Mesendoderm (in vitro differentiated cells): ENCODE measurements at regions not wholly inside any gene's neighbourhood (a gene's known extent, or its start where the extent isn't known, plus 50 kb on each side); places are given as distances from the start of the nearest gene placed in this dataset.
A peak's percentile ranks its signal among the peaks of the same experiment; 100 is the strongest.

ENCODE experiments used
- DNase-seq: peaks from one replicate; pipeline ENCODE4 v3.0.0; 2013
- H2AK5ac ChIP-seq: 2 replicates; pipeline ENCODE4 v1.6.1; 2013; ENCODE audit warnings: low read length, inconsistent platforms
- H2BK120ac ChIP-seq: 2 replicates; pipeline ENCODE4 v1.6.1; 2013; ENCODE audit warnings: low read depth, mild to moderate bottlenecking, low read length, moderate library complexity, mixed read lengths
- H2BK15ac ChIP-seq: replicated peaks from 2 replicates; pipeline ENCODE4 v1.6.1; 2013; ENCODE audit warnings: low read depth, mild to moderate bottlenecking, moderate library complexity
- H2BK5ac ChIP-seq: 2 replicates; pipeline ENCODE4 v1.6.1; 2013; ENCODE audit warnings: low read length, inconsistent platforms
- H3K18ac ChIP-seq: 2 replicates; pipeline ENCODE4 v1.6.1; 2013; ENCODE audit warnings: mild to moderate bottlenecking, low read length, mixed read lengths
- H3K23ac ChIP-seq: one replicate; pipeline ENCODE4 v1.6.1; 2013; ENCODE audit warnings: low read length
- H3K27ac ChIP-seq: 2 replicates; pipeline ENCODE4 v1.5.1; 2013; ENCODE audit warnings: low read depth, mild to moderate bottlenecking, inconsistent platforms, low read length, moderate library complexity
- H3K27me3 ChIP-seq: 2 replicates; pipeline ENCODE4 v1.6.1; 2013; ENCODE audit warnings: low read length, control low read depth, mild to moderate bottlenecking, inconsistent platforms; ENCODE audit not compliant: insufficient read depth, poor library complexity
- H3K36me3 ChIP-seq: 2 replicates; pipeline ENCODE4 v1.6.1; 2013; ENCODE audit warnings: low read length, inconsistent platforms; ENCODE audit not compliant: control insufficient read depth, insufficient read depth
- H3K4ac ChIP-seq: one replicate; pipeline ENCODE4 v1.6.1; 2013; ENCODE audit warnings: low read depth, mild to moderate bottlenecking, low read length, moderate library complexity
- H3K4me1 ChIP-seq: 2 replicates; pipeline ENCODE4 v1.6.1; 2013; ENCODE audit warnings: low read depth, low read length, inconsistent platforms; ENCODE audit not compliant: control insufficient read depth
- H3K4me2 ChIP-seq: 2 replicates; pipeline ENCODE4 v1.6.1; 2013; ENCODE audit warnings: low read length
- H3K4me3 ChIP-seq: 2 replicates; pipeline ENCODE4 v1.5.1; 2013; ENCODE audit warnings: mild to moderate bottlenecking, low read length
- H3K56ac ChIP-seq: one replicate; pipeline ENCODE4 v1.6.1; 2013; ENCODE audit warnings: low read length
- H3K79me1 ChIP-seq: 2 replicates; pipeline ENCODE4 v1.6.1; 2013; ENCODE audit warnings: low read length, inconsistent platforms
- H3K79me2 ChIP-seq: 2 replicates; pipeline ENCODE4 v1.6.1; 2013; ENCODE audit warnings: mild to moderate bottlenecking, low read length; ENCODE audit not compliant: control insufficient read depth, insufficient read depth
- H3K9ac ChIP-seq: 2 replicates; pipeline ENCODE4 v1.6.1; 2013; ENCODE audit warnings: low read length, inconsistent platforms
- H4K5ac ChIP-seq: one replicate; pipeline ENCODE4 v1.6.1; 2013; ENCODE audit warnings: low read length
- H4K8ac ChIP-seq: one replicate; pipeline ENCODE4 v1.6.1; 2013; ENCODE audit warnings: low read depth, mild to moderate bottlenecking, control low read depth, low read length, moderate library complexity
- WGBS: extraction: QIAGEN DNeasy Blood & Tissue Kit; methylation state at CpG from one replicate; pipeline ENCODE4 v1.1.7; 2013; ENCODE audit warnings: low lambda C conversion rate, missing lambda C conversion rate; ENCODE audit not compliant: insufficient coverage; ENCODE audit errors: extremely low coverage; 5-methylcytosine and 5-hydroxymethylcytosine counted together

GRCh38 chr4:18366892-18367291 lies 345.3 kb upstream of the LCORL start:
- Histone ChIP-seq H2AK5ac (no peak overlapping the region), H2BK5ac (no peak overlapping the region), H2BK120ac (no peak overlapping the region), H3K18ac (no peak overlapping the region), H3K9ac (no peak overlapping the region), H3K79me2 (no peaks in the 10 kb centered on the region), H3K79me1 (no peaks in the 10 kb centered on the region), H3K4me3 (no peak overlapping the region), H3K4me2 (no peak overlapping the region), H3K36me3 (no peaks in the 10 kb centered on the region), H3K56ac (no peak overlapping the region), H3K27ac (no peak overlapping the region), H4K8ac (no peak overlapping the region), H3K4me1 (no peaks in the 10 kb centered on the region), H4K5ac (no peak overlapping the region), H2BK15ac (no peak overlapping the region), H3K23ac (no peak overlapping the region), H3K4ac (no peak overlapping the region), H3K27me3 (no peaks in the 10 kb centered on the region)
- WGBS: no CpG with 5 or more reads among the region's 2 CpGs
- DNase-seq: peak; percentile 47

- no peaks in the 10 kb centered on the region for H3K27me3 ChIP-seq
- no peak overlapping the region for H3K4ac ChIP-seq
- no peak overlapping the region for H4K8ac ChIP-seq
- no peak overlapping the region for H3K4me2 ChIP-seq
- H2BK120ac ChIP-seq: no peak overlapping the region
- H3K36me3 ChIP-seq: no peaks in the 10 kb centered on the region
- H4K5ac ChIP-seq: no peak overlapping the region
- H2BK5ac ChIP-seq: no peak overlapping the region
- H3K4me1 ChIP-seq: no peaks in the 10 kb centered on the region
- WGBS: no CpG with 5 or more reads among the region's 3 CpGs
- H2BK15ac ChIP-seq: no peak overlapping the region
- no peak overlapping the region for H3K23ac ChIP-seq
- DNase-seq: no peak
- no peak overlapping the region for H3K9ac ChIP-seq
- H3K79me1 ChIP-seq: no peaks in the 10 kb centered on the region
- no peak overlapping the region for H3K56ac ChIP-seq
- no peak overlapping the region for H3K27ac ChIP-seq
- H2AK5ac ChIP-seq: no peak overlapping the region
- H3K4me3 ChIP-seq: no peak overlapping the region
- H3K79me2 ChIP-seq: no peaks in the 10 kb centered on the region
- no peak overlapping the region for H3K18ac ChIP-seq
These were observed 344.6 kb upstream of the LCORL start for GRCh38 chr4:18366136-18366535.

- WGBS: no CpG with 5 or more reads among the region's 7 CpGs
- Histone ChIP-seq H3K79me2 (no peaks in the 10 kb centered on the region), H3K9ac (no peak overlapping the region), H2AK5ac (no peak overlapping the region), H3K56ac (no peak overlapping the region), H2BK5ac (no peak overlapping the region), H3K79me1 (no peaks in the 10 kb centered on the region), H2BK15ac (no peak overlapping the region), H4K5ac (no peak overlapping the region), H3K36me3 (no peaks in the 10 kb centered on the region), H3K27me3 (no peaks in the 10 kb centered on the region), H3K18ac (no peak overlapping the region), H3K4ac (no peak overlapping the region), H3K4me3 (no peak overlapping the region), H3K27ac (no peak overlapping the region), H3K4me2 (no peak overlapping the region), H3K4me1 (no peaks in the 10 kb centered on the region), H4K8ac (no peak overlapping the region), H2BK120ac (no peak overlapping the region), H3K23ac (no peak overlapping the region)
- DNase-seq: no peak
These were observed 322.0 kb upstream of the LCORL start for GRCh38 chr4:18343581-18343980.

GRCh38 chr4:18342847-18343246 lies 321.3 kb upstream of the LCORL start:
- Histone ChIP-seq H2BK5ac (no peak overlapping the region), H3K27ac (no peak overlapping the region), H3K27me3 (no peaks in the 10 kb centered on the region), H3K4me3 (no peak overlapping the region), H3K4me1 (no peaks in the 10 kb centered on the region), H3K56ac (no peak overlapping the region), H3K36me3 (no peaks in the 10 kb centered on the region), H4K5ac (no peak overlapping the region), H3K79me2 (no peaks in the 10 kb centered on the region), H2BK120ac (no peak overlapping the region), H3K23ac (no peak overlapping the region), H3K79me1 (no peaks in the 10 kb centered on the region), H2AK5ac (no peak overlapping the region), H3K9ac (no peak overlapping the region), H4K8ac (no peak overlapping the region), H2BK15ac (no peak overlapping the region), H3K4ac (no peak overlapping the region), H3K18ac (no peak overlapping the region), H3K4me2 (no peak overlapping the region)
- no CpG with 5 or more reads among the region's 4 CpGs for WGBS
- DNase-seq: no peak

DNA sequence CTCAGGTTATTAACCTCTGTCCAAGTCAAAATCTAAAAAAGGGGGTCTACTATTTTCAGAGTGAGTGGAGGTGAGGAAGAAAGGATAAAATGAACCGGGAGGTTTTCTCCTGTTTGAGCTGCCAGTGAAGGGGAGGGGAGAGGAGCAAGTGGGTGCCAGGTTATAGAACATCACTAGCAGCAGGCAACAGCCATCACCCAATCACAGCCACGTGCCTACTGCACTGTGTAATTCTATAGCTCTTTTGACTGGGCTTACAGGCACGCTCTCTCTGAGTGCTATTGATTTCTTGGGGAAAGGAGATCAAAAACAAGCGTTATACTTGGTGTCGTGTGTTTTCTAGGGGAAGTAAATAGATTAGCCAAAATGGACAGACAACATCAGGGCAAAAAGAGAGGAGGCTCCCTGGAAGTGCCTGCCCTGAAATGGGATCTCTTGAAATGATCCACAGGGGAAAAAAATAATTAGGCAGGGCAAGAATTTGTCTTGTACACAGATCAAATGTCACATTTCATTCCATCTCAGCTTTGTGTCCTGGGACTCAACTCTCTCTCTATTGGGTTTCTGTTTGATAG lies 300.5 kb upstream of the LCORL start:
- Histone ChIP-seq H3K4ac (no peak overlapping the region), H3K4me2 (no peak overlapping the region), H2BK120ac (no peak overlapping the region), H3K27me3 (no peaks in the 10 kb centered on the region), H2BK5ac (no peak overlapping the region), H2BK15ac (no peak overlapping the region), H3K18ac (no peak overlapping the region), H4K5ac (no peak overlapping the region), H3K4me1 (no peaks in the 10 kb centered on the region), H3K27ac (no peak overlapping the region), H3K36me3 (no peaks in the 10 kb centered on the region), H3K9ac (no peak overlapping the region), H3K23ac (no peak overlapping the region), H4K8ac (no peak overlapping the region), H3K4me3 (no peak overlapping the region), H3K56ac (no peak overlapping the region), H2AK5ac (no peak overlapping the region), H3K79me2 (no peaks in the 10 kb centered on the region), H3K79me1 (no peaks in the 10 kb centered on the region)
- no peak for DNase-seq
- no CpG with 5 or more reads among the region's 5 CpGs for WGBS

DNA sequence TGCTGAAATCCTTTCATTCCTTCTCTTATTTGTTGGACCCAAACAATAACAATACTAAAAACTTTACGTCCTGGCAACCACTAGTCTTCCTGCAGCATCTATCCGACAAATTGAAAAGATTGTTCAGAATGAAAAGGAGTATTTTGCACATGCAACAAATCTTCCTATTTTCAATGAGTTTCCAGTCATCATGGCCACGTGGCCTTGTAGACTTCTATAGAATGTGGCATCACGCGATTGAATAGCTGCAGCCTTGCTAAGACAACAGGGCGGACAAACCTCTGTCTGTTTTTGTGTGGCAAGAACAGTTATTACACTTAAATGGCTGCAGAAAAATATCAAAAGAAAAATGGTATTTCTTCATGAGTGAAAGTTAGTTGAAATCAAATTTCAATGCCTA lies 297.9 kb upstream of the LCORL start:
- Histone ChIP-seq H3K4me3 (no peak overlapping the region), H3K23ac (no peak overlapping the region), H2BK5ac (no peak overlapping the region), H3K36me3 (no peaks in the 10 kb centered on the region), H4K5ac (no peak overlapping the region), H3K9ac (no peak overlapping the region), H2BK120ac (no peak overlapping the region), H3K18ac (no peak overlapping the region), H3K4ac (no peak overlapping the region), H3K79me1 (no peaks in the 10 kb centered on the region), H3K4me1 (no peaks in the 10 kb centered on the region), H3K27me3 (no peaks in the 10 kb centered on the region), H3K56ac (no peak overlapping the region), H2BK15ac (no peak overlapping the region), H2AK5ac (no peak overlapping the region), H4K8ac (no peak overlapping the region), H3K4me2 (no peak overlapping the region), H3K79me2 (no peaks in the 10 kb centered on the region), H3K27ac (no peak overlapping the region)
- no CpG with 5 or more reads among the region's 6 CpGs for WGBS
- no peak for DNase-seq
